Fibroblast of lung (primary cell): ENCODE measurements at regions not wholly inside any gene's neighbourhood (a gene's known extent, or its start where the extent isn't known, plus 50 kb on each side); places are given as distances from the start of the nearest gene placed in this dataset.

Experiments
- DNase-seq, 2 donors: peaks; one replicate each; pipeline versions ENCODE4 v3.0.0 to v3.0.0-alpha.2; 2010; ENCODE audit warnings: low read depth in 2 of 2
- H2AFZ ChIP-seq: 2 replicates; pipeline ENCODE4 v1.5.1; 2012; ENCODE audit warnings: low read length, control low read depth, inconsistent platforms
- H3K27ac ChIP-seq: 2 replicates; pipeline ENCODE4 v1.5.1; 2011; ENCODE audit warnings: low read length, control low read depth; ENCODE audit not compliant: insufficient read depth
- H3K27me3 ChIP-seq: 2 replicates; pipeline ENCODE4 v1.5.1; 2011; ENCODE audit warnings: mild to moderate bottlenecking, low read length; ENCODE audit not compliant: control insufficient read depth, insufficient read depth
- H3K36me3 ChIP-seq: 2 replicates; pipeline ENCODE4 v1.5.1; 2011; ENCODE audit warnings: low read length; ENCODE audit not compliant: control insufficient read depth, insufficient read depth
- H3K4me1 ChIP-seq: 2 replicates; pipeline ENCODE4 v1.5.1; 2011; ENCODE audit warnings: low read length; ENCODE audit not compliant: control insufficient read depth, insufficient read depth; ENCODE audit errors: extremely low read depth
- H3K4me2 ChIP-seq: 2 replicates; pipeline ENCODE4 v1.5.1; 2011; ENCODE audit warnings: low read length, control low read depth; ENCODE audit not compliant: insufficient read depth; ENCODE audit errors: extremely low read depth
- H3K4me3 ChIP-seq, 4 experiments: fragments of 200-600 bp in 1 of 4; sonication (generic) in 1 of 4; replicated peaks in 1 of 4; 2 replicates each; pipeline ENCODE4 v1.5.1; 2011 to 2016; ENCODE audit warnings: low read length in 4 of 4, low read depth in 3 of 4, mild to moderate bottlenecking in 3 of 4, control low read depth in 2 of 4, inconsistent platforms in 1 of 4, mixed read lengths in 1 of 4; ENCODE audit not compliant: insufficient read depth in 1 of 4; ENCODE audit errors: control extremely low read depth in 1 of 4
- H3K79me2 ChIP-seq: 2 replicates; pipeline ENCODE4 v1.5.1; 2012; ENCODE audit warnings: mild to moderate bottlenecking, low read length, inconsistent platforms; ENCODE audit not compliant: control insufficient read depth, insufficient read depth
- H3K9ac ChIP-seq: 2 replicates; pipeline ENCODE4 v1.5.1; 2011; ENCODE audit warnings: mild to moderate bottlenecking, low read length, control low read depth; ENCODE audit not compliant: insufficient read depth
- H3K9me3 ChIP-seq: 2 replicates; pipeline ENCODE4 v1.5.1; 2012; ENCODE audit warnings: low read depth, low read length; ENCODE audit not compliant: control insufficient read depth, insufficient read depth
- H4K20me1 ChIP-seq: 2 replicates; pipeline ENCODE4 v1.5.1; 2011; ENCODE audit warnings: low read length; ENCODE audit not compliant: control insufficient read depth, insufficient read depth; ENCODE audit errors: extremely low read depth
- CTCF ChIP-seq, 2 donors: IDR thresholded peaks in 1 of 2; conservative IDR thresholded peaks in 1 of 2; 1 replicate in 1 of 2; 2 replicates in 1 of 2; pipeline ENCODE4 v1.5.1; 2011 to 2012; ENCODE audit warnings: low read length in 2 of 2, control low read depth in 1 of 2, inconsistent platforms in 1 of 2, low read depth in 1 of 2, mild to moderate bottlenecking in 1 of 2
- EZH2 ChIP-seq: IDR thresholded peaks from 2 replicates; pipeline ENCODE4 v1.5.1; 2012; ENCODE audit warnings: low read length, control low read depth, mild to moderate bottlenecking; ENCODE audit errors: missing control alignments

DNA sequence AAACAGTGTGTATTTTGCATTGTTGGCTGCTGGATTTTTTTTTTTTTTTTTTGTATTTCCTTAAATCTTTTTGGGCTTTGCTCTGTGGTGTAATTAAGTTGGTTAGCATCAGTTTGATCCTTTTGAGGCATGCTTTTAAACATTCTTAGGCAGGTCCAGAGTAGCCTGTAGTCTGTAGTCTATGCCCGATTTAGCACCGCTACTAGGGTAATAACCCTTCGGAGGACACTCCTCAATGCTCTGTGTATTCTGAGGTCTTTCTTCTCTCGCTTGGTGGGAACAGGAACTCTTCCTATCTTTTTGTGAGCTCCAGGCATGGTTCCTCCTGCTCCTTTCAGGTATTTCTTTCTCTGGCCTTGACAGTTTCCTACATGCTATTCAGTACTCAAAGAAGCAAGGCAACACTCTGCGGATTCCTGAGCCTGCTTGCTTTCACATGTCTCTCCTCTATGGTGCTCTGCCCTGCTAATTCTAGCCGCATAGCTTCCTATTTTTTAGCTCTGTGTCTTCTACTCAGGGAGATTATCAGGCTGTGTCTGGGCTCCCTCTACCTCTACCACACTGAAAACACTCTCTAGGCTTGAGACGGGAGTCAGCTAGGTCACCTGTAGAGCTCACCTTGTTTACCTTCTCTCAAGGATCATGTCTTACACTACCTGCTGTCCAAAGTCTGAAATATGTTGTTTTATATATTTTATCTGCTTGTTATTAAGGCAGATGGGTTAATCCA is 195.1 kb downstream of the NDFIP2 start:
- Histone ChIP-seq H3K4me1 (no peaks in the 10 kb centered on the region), H4K20me1 (no peaks in the 10 kb centered on the region), H3K79me2 (no peaks in the 10 kb centered on the region), H3K36me3 (no peaks in the 10 kb centered on the region), H3K27ac (no peak overlapping the region), H3K4me3 (no peak overlapping the region), H2AFZ (no peak overlapping the region), H3K27me3 (no peaks in the 10 kb centered on the region), H3K9ac (no peak overlapping the region), H3K4me2 (no peak overlapping the region), H3K9me3 (no peaks in the 10 kb centered on the region)
- TF ChIP-seq CTCF (conservative IDR thresholded peaks at IDR 0.05 in 1 of 2, IDR thresholded peaks at IDR 0.05 in 1 of 2; ENCODE audit: low read depth in 1 of 2, low read length in 2 of 2) (no peak), EZH2 (no peak)
- no peak for DNase-seq

GRCh38 chr13:79674765-79675515 is 194.0 kb downstream of the NDFIP2 start:
- no peak overlapping the region for H3K4me3 ChIP-seq
- H3K4me2 ChIP-seq, result no peak overlapping the region
- no peaks in the 10 kb centered on the region for H3K79me2 ChIP-seq
- no peak for TF ChIP-seq EZH2
- no peak for TF ChIP-seq CTCF (conservative IDR thresholded peaks at IDR 0.05 in 1 of 2, IDR thresholded peaks at IDR 0.05 in 1 of 2; ENCODE audit: low read depth in 1 of 2, low read length in 2 of 2)
- H3K27me3 ChIP-seq, result no peaks in the 10 kb centered on the region
- no peaks in the 10 kb centered on the region for H4K20me1 ChIP-seq
- no peaks in the 10 kb centered on the region for H3K36me3 ChIP-seq
- no peak overlapping the region for H2AFZ ChIP-seq
- H3K9me3 ChIP-seq, result no peaks in the 10 kb centered on the region
- no peak overlapping the region for H3K9ac ChIP-seq
- no peak for DNase-seq
- no peaks in the 10 kb centered on the region for H3K4me1 ChIP-seq
- no peak overlapping the region for H3K27ac ChIP-seq

GRCh38 chr13:79673993-79674377 is 193.0 kb downstream of the NDFIP2 start:
- Histone ChIP-seq H3K4me3 (no peak overlapping the region), H3K27ac (no peak overlapping the region), H3K4me1 (no peaks in the 10 kb centered on the region), H3K4me2 (no peak overlapping the region), H2AFZ (no peak overlapping the region), H4K20me1 (no peaks in the 10 kb centered on the region), H3K36me3 (no peaks in the 10 kb centered on the region), H3K9me3 (no peaks in the 10 kb centered on the region), H3K9ac (no peak overlapping the region), H3K27me3 (no peaks in the 10 kb centered on the region), H3K79me2 (no peaks in the 10 kb centered on the region)
- TF ChIP-seq EZH2 (no peak), CTCF (conservative IDR thresholded peaks at IDR 0.05 in 1 of 2, IDR thresholded peaks at IDR 0.05 in 1 of 2; ENCODE audit: low read depth in 1 of 2, low read length in 2 of 2) (no peak)
- DNase-seq, result no peak
